K562 (cell line): ENCODE measurements at regions not wholly inside any gene's neighbourhood (a gene's known extent, or its start where the extent isn't known, plus 50 kb on each side); places are given as distances from the start of the nearest gene placed in this dataset.

Experiments used
- ATAC-seq: fragments of 200-7000 bp; cut with Tn5 transposase; 3 replicates; pipeline ENCODE4 v1.9.1; 2020; ENCODE audit warnings: moderate library complexity
- BruUV-seq: library from RNA; stranded (reverse); fragments of 400-500 nt; replicated peaks from 2 replicates; lab custom pipeline; 2021; lab: Mats Ljungman, UMichigan
- CTCF ChIA-PET: fragments of 300-600 bp; formaldehyde crosslinking; extraction: SDS; loops from one replicate; lab custom pipeline; 2021; ENCODE audit warnings: low intra/inter-chr PET ratio; lab: Yijun Ruan, JAX
- POLR2A ChIA-PET: fragments of 300-600, 350-650 bp; sonication (Branson Sonifier 250); formaldehyde crosslinking; extraction: SDS; loops from one replicate; lab custom pipeline; 2021; ENCODE audit warnings: antibody characterized with exemption, inconsistent platforms; lab: Yijun Ruan, JAX
- DNase-seq, 4 experiments: peaks; one replicate each; pipeline versions ENCODE4 v3.0.0 to v3.0.0-alpha.2; 2011 to 2018; ENCODE audit warnings: low spot score in 3 of 4, mixed read lengths in 3 of 4; ENCODE audit errors: extremely low read depth in 1 of 4
- FAIRE-seq: peaks from 2 replicates; lab custom pipeline; 2011; peaks lifted over from hg19 to GRCh38; lab: Jason Lieb, UNC
- H2AFZ ChIP-seq: 2 replicates; pipeline ENCODE4 v1.6.0; 2011; ENCODE audit warnings: low read depth, low read length, control low read depth, inconsistent platforms
- H3K27ac ChIP-seq: fragments of 200-600 bp; 3 replicates; pipeline ENCODE4 v1.8.0; 2011; ENCODE audit warnings: low read depth, mild to moderate bottlenecking, control low read depth, inconsistent platforms, low read length, moderate library complexity, mixed read lengths; ENCODE audit errors: extremely low read depth
- H3K27me3 ChIP-seq, 2 experiments: fragments of 300-600 bp in 1 of 2; 2 replicates in 1 of 2; 3 replicates in 1 of 2; pipeline versions ENCODE4 v1.6.0 to v1.8.0; 2011; ENCODE audit warnings: inconsistent platforms in 2 of 2, low read length in 2 of 2, mild to moderate bottlenecking in 1 of 2, mixed read lengths in 1 of 2, moderate library complexity in 1 of 2; ENCODE audit not compliant: control insufficient read depth in 2 of 2, insufficient read depth in 2 of 2
- H3K36me3 ChIP-seq: fragments of 300-600 bp; 3 replicates; pipeline ENCODE4 v1.8.0; 2011; ENCODE audit warnings: mild to moderate bottlenecking, low read length, inconsistent platforms; ENCODE audit not compliant: control insufficient read depth, insufficient read depth
- H3K4me1 ChIP-seq, 2 experiments: fragments of 200-600 bp in 1 of 2; replicated peaks in 1 of 2; 2 replicates in 1 of 2; 3 replicates in 1 of 2; pipeline versions ENCODE4 v1.5.1 to v1.8.0; 2011; ENCODE audit warnings: inconsistent platforms in 2 of 2, low read length in 2 of 2, mild to moderate bottlenecking in 1 of 2, mixed read lengths in 1 of 2, moderate library complexity in 1 of 2; ENCODE audit not compliant: control insufficient read depth in 2 of 2, insufficient read depth in 2 of 2
- H3K4me2 ChIP-seq: 2 replicates; pipeline ENCODE4 v1.6.1; 2011; ENCODE audit warnings: low read length, control low read depth, inconsistent platforms, mixed read lengths; ENCODE audit not compliant: insufficient read depth
- H3K4me3 ChIP-seq: fragments of 200-600 bp; sonication (generic), shearing (Covaris generic); 2 replicates; pipeline ENCODE4 v1.5.1; 2016; ENCODE audit warnings: control low read depth, inconsistent platforms
- H3K79me2 ChIP-seq: fragments of 200-600 bp; 3 replicates; pipeline ENCODE4 v1.8.0; 2011; ENCODE audit warnings: low read length, inconsistent platforms; ENCODE audit not compliant: control insufficient read depth, insufficient read depth
- H3K9ac ChIP-seq, 2 experiments: 2 replicates each; pipeline versions ENCODE4 v1.6.0 to v1.6.1; 2011; ENCODE audit warnings: low read depth in 2 of 2, low read length in 2 of 2, control low read depth in 1 of 2, inconsistent platforms in 1 of 2, mild to moderate bottlenecking in 1 of 2, mixed read lengths in 1 of 2; ENCODE audit not compliant: insufficient read depth in 1 of 2
- H3K9me1 ChIP-seq: one replicate; pipeline ENCODE4 v1.6.0; 2011; ENCODE audit warnings: inconsistent platforms, mild to moderate bottlenecking, low read length, moderate library complexity; ENCODE audit not compliant: control insufficient read depth, insufficient read depth
- H3K9me3 ChIP-seq: replicated peaks from 2 replicates; pipeline ENCODE4 v1.5.1; 2011; ENCODE audit warnings: low read depth, low read length, inconsistent platforms; ENCODE audit not compliant: control insufficient read depth, insufficient read depth
- H4K20me1 ChIP-seq: replicated peaks from 2 replicates; pipeline ENCODE4 v1.6.1; 2011; ENCODE audit warnings: low read length, inconsistent platforms, mixed read lengths; ENCODE audit not compliant: control insufficient read depth, insufficient read depth
- CHD1 ChIP-seq: fragments of 200-600 bp; sonication (generic); IDR thresholded peaks from one replicate; pipeline ENCODE4 v1.6.1; 2012; ENCODE audit warnings: mild to moderate bottlenecking, moderate library complexity, low read length, inconsistent platforms
- E2F6 ChIP-seq, 2 experiments: IDR thresholded peaks; 2 replicates each; pipeline ENCODE4 v1.6.1; 2011; ENCODE audit warnings: borderline replicate concordance in 1 of 2, control low read depth in 1 of 2, low read depth in 1 of 2, low read length in 1 of 2, mild to moderate bottlenecking in 1 of 2, mixed read lengths in 1 of 2, moderate library complexity in 1 of 2; ENCODE audit not compliant: insufficient read depth in 1 of 2, insufficient read length in 1 of 2, poor library complexity in 1 of 2, severe bottlenecking in 1 of 2; ENCODE audit errors: extremely low read depth in 1 of 2
- HMG20B ChIP-seq: fragments of 250-450 bp; sonication (Bioruptor Pico); IDR thresholded peaks from 2 replicates; pipeline ENCODE4 v1.5.0; 2021; ENCODE audit warnings: mild to moderate bottlenecking
- ILK ChIP-seq: fragments of 450-650 bp; IDR thresholded peaks from 2 replicates; pipeline ENCODE4 v1.6.1; 2016; ENCODE audit warnings: missing genetic modification characterization, low read depth, mild to moderate bottlenecking, missing compliant biosample characterization, moderate library complexity, borderline replicate concordance
- NR2F6 ChIP-seq: fragments of 450-650 bp; formaldehyde crosslinking; IDR thresholded peaks from 2 replicates; pipeline ENCODE4 v1.4.0; 2020; ENCODE audit warnings: mild to moderate bottlenecking
- PHTF2 ChIP-seq: fragments of 250-450 bp; sonication (Bioruptor Pico); IDR thresholded peaks from 2 replicates; pipeline ENCODE4 v1.5.0; 2021; ENCODE audit warnings: mild to moderate bottlenecking
- SMAD3 ChIP-seq: fragments of 450-650 bp; formaldehyde crosslinking; conservative IDR thresholded peaks from 2 replicates; pipeline ENCODE4 v1.4.0; 2020; ENCODE audit warnings: mild to moderate bottlenecking
- SUPT5H ChIP-seq: fragments of 450-650 bp; IDR thresholded peaks from 2 replicates; pipeline ENCODE4 v1.6.1; 2016
- ZNF282 ChIP-seq: sonication (generic); formaldehyde crosslinking; IDR thresholded peaks from 2 replicates; pipeline ENCODE4 v1.8.1; 2023; ENCODE audit warnings: missing genetic modification reagents
- WGBS: fragments of 100-300 bp; shearing (Covaris generic); methylation state at CpG from one replicate; pipeline ENCODE4 v1.1.6; 2016; ENCODE audit warnings: low coverage, mixed read lengths; ENCODE audit not compliant: insufficient coverage; ENCODE audit errors: missing lambda C conversion rate; 5-methylcytosine and 5-hydroxymethylcytosine counted together
- in situ Hi-C: fragments of 300-500 bp; cut with MboI; formaldehyde crosslinking; loops from 4 replicates; pipeline ENCODE4 v1.15.0; 2018; ENCODE audit warnings: inconsistent platforms, mixed read lengths
- intact Hi-C: fragments of 100-400 bp; cut with micrococcal nuclease; formaldehyde crosslinking; loops from 2 replicates; pipeline ENCODE4 v1.14.2; 2022
- TF ChIP-seq, protein P1 (sequence below), 2 experiments: IDR thresholded peaks; 2 replicates each; pipeline ENCODE4 v1.6.1; 2012; ENCODE audit warnings: improper control_type of control experiment in 2 of 2, low read depth in 2 of 2, low read length in 2 of 2, borderline replicate concordance in 1 of 2
- TF ChIP-seq, protein P2 (sequence below): fragments of 250-450 bp; sonication (Bioruptor Pico); IDR thresholded peaks from 2 replicates; pipeline ENCODE4 v1.5.0; 2021
- TF ChIP-seq, protein P3 (sequence below), 2 experiments: fragments of 450-650 bp; conservative IDR thresholded peaks; 2 replicates each; pipeline ENCODE4 v1.6.1; 2017; ENCODE audit warnings: mild to moderate bottlenecking in 2 of 2, moderate library complexity in 2 of 2

DNA sequence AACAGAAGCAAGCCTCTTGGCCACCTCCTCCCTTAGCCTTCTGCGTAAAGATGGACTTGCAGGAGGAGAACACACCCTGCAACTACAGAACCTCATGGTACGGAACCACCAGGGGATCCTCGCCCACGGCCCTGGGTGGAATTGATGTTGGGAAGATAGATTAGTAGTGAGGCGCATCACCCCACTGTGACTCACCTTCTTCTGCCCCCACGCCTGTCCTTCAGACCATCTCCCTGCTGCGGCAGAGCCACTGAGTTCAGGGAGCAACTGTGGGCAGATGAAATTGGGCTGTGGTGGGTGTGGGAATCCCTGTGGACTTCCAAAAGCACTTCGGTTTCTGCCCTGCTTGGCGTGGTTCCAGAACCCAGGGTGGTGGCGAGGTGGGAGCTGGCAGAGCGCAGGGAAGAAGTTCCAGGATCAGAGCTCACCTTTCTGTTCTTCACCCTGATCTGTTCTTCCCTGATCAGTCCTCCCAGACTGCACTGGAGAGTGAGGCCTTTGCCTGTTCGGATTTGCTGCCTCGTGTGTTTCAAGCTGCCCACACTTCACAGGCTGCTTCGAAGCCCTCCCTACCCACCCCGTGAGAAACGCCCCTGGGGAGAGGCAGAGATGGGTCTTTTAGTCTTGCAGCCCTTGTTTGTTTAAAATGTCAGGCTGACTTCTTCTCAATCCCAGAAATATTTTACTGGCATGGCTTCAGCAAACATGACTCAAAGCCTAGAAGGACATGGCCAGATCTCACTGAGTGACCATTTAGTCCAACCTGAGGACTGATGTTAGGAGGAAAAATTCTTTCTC, 92.8 kb upstream of the MLN start:
- FAIRE-seq (peak; percentile 29), DNase-seq (peak; percentile 42 to 72 (median 58)), ATAC-seq (no peak; the same call in 2 of the 3 replicates)
- CTCF ChIA-PET, result no interaction called here
- peak overlapping the region; percentile 12; the same call in 1 of the 2 replicates for H2AFZ ChIP-seq
- 12% methylated on average over 16 of the region's 16 CpGs for WGBS
- in situ Hi-C loops (no loop called here), intact Hi-C loops (no loop called here)
- no peaks in the 10 kb centered on the region for H4K20me1 ChIP-seq
- 0 out of 2 replicates have a peak overlapping the region, but pooled peaks have one; percentile 3 for H3K4me2 ChIP-seq
- no peaks in the 10 kb centered on the region for H3K36me3 ChIP-seq
- H3K79me2 ChIP-seq, result no peaks in the 10 kb centered on the region
- peaks cover 6 to 14% of the 10 kb centered on the region in 2 experiments; a peak in 4 of 5 replicates for H3K4me1 ChIP-seq
- POLR2A ChIA-PET, result interaction anchor here (0.5 to 2.1 kb wide), 4 partner anchors 8 to 525 kb away, joined by 3 to 7 read pairs (median 3); no protein-coding TSS in a partner anchor
- H3K9me1 ChIP-seq, result no peaks in the 10 kb centered on the region
- H3K9me3 ChIP-seq, result no peaks in the 10 kb centered on the region
- no peak overlapping the region for H3K27ac ChIP-seq
- no peak overlapping the region for H3K4me3 ChIP-seq
- BruUV-seq, result no TSS peak
- H3K9ac ChIP-seq, result peak overlapping the region in 1 of 2 experiments; percentile 38; a peak in 2 of 4 replicates
- H3K27me3 ChIP-seq, result peaks cover 24 to 46% of the 10 kb centered on the region in 2 experiments
- TF ChIP-seq PHTF2 (CRISPR knock-in tag), result no peak
- TF ChIP-seq SMAD3 (CRISPR knock-in tag), result no peak
- TF ChIP-seq ILK, result no peak
- no peak for TF ChIP-seq HMG20B
- TF ChIP-seq CHD1, result no peak
- TF ChIP-seq NR2F6 (CRISPR knock-in tag), result no peak
- TF ChIP-seq E2F6 (IDR thresholded peaks at IDR 0.05; ENCODE audit: borderline replicate concordance in 1 of 2, extremely low read depth in 1 of 2, insufficient read depth in 1 of 2, insufficient read length in 1 of 2, low read depth in 1 of 2, low read length in 1 of 2, poor library complexity in 1 of 2, severe bottlenecking in 1 of 2), result peak in 1 of 2 experiments; percentile 11
- no peak for TF ChIP-seq SUPT5H
- TF ChIP-seq, protein P1, sequence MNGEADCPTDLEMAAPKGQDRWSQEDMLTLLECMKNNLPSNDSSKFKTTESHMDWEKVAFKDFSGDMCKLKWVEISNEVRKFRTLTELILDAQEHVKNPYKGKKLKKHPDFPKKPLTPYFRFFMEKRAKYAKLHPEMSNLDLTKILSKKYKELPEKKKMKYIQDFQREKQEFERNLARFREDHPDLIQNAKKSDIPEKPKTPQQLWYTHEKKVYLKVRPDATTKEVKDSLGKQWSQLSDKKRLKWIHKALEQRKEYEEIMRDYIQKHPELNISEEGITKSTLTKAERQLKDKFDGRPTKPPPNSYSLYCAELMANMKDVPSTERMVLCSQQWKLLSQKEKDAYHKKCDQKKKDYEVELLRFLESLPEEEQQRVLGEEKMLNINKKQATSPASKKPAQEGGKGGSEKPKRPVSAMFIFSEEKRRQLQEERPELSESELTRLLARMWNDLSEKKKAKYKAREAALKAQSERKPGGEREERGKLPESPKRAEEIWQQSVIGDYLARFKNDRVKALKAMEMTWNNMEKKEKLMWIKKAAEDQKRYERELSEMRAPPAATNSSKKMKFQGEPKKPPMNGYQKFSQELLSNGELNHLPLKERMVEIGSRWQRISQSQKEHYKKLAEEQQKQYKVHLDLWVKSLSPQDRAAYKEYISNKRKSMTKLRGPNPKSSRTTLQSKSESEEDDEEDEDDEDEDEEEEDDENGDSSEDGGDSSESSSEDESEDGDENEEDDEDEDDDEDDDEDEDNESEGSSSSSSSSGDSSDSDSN (IDR thresholded peaks at IDR 0.05; ENCODE audit: borderline replicate concordance in 1 of 2, low read depth in 2 of 2, low read length in 2 of 2), result no peak
- TF ChIP-seq, protein P2, sequence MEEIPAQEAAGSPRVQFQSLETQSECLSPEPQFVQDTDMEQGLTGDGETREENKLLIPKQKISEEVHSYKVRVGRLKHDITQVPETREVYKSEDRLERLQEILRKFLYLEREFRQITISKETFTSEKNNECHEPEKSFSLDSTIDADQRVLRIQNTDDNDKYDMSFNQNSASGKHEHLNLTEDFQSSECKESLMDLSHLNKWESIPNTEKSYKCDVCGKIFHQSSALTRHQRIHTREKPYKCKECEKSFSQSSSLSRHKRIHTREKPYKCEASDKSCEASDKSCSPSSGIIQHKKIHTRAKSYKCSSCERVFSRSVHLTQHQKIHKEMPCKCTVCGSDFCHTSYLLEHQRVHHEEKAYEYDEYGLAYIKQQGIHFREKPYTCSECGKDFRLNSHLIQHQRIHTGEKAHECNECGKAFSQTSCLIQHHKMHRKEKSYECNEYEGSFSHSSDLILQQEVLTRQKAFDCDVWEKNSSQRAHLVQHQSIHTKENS (CRISPR knock-in tag), result no peak
- TF ChIP-seq ZNF282 (CRISPR knock-in tag), result no peak
- TF ChIP-seq, protein P3, sequence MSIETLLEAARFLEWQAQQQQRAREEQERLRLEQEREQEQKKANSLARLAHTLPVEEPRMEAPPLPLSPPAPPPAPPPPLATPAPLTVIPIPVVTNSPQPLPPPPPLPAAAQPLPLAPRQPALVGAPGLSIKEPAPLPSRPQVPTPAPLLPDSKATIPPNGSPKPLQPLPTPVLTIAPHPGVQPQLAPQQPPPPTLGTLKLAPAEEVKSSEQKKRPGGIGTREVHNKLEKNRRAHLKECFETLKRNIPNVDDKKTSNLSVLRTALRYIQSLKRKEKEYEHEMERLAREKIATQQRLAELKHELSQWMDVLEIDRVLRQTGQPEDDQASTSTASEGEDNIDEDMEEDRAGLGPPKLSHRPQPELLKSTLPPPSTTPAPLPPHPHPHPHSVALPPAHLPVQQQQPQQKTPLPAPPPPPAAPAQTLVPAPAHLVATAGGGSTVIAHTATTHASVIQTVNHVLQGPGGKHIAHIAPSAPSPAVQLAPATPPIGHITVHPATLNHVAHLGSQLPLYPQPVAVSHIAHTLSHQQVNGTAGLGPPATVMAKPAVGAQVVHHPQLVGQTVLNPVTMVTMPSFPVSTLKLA (conservative IDR thresholded peaks at IDR 0.05), result no peak
